Mucosa of descending colon (tissue), 3 donors: ENCODE measurements at regions not wholly inside any gene's neighbourhood (a gene's known extent, or its start where the extent isn't known, plus 50 kb on each side); places are given as distances from the start of the nearest gene placed in this dataset.

Source experiments
- ATAC-seq: fragments of 200-7000 bp; cut with Tn5 transposase; one replicate; pipeline ENCODE4 v1.9.1; 2020; ENCODE audit warnings: mild to moderate bottlenecking, moderate library complexity
- DNase-seq, 3 donors: peaks; one replicate each; pipeline ENCODE4 v3.0.0-alpha.2; 2020
- H3K36me3 ChIP-seq: fragments of 200-600 bp; one replicate; pipeline ENCODE4 v1.8.0; 2021; ENCODE audit warnings: low read depth, mild to moderate bottlenecking
- H3K4me1 ChIP-seq: fragments of 200-600 bp; one replicate; pipeline ENCODE4 v1.8.0; 2021; ENCODE audit warnings: low read depth, mild to moderate bottlenecking
- H3K4me3 ChIP-seq: fragments of 200-600 bp; one replicate; pipeline ENCODE4 v1.8.0; 2021; ENCODE audit warnings: mild to moderate bottlenecking
- H3K9me3 ChIP-seq: fragments of 200-600 bp; one replicate; pipeline ENCODE4 v1.8.0; 2021; ENCODE audit warnings: mild to moderate bottlenecking
- CTCF ChIP-seq: fragments of 200-600 bp; IDR thresholded peaks from one replicate; pipeline ENCODE4 v1.8.0; 2022; ENCODE audit warnings: antibody characterized with exemption, mild to moderate bottlenecking
- intact Hi-C, 2 donors: fragments of 100-400 bp; cut with DNase I in 1 of 2; cut with micrococcal nuclease in 1 of 2; formaldehyde crosslinking; loops; one replicate each; pipeline versions ENCODE4 v1.11.0 to v1.11.1; 2022; cut with DNase I, micrococcal nuclease
- donor health status: DM: no; HTN: no; CAD: no; lungs with moderate emphysema.
- donor health status: DM: no; HTN: no; CAD: no.
- donor health status: DM: no; HTN: yes; CAD: no.

- Histone ChIP-seq H3K4me3 (no peak overlapping the region), H3K9me3 (peaks cover 5% of the 10 kb centered on the region), H3K4me1 (no peaks in the 10 kb centered on the region), H3K36me3 (no peaks in the 10 kb centered on the region)
- intact Hi-C loops, result no loop called here
- ATAC-seq (no peak), DNase-seq (no peak)
- no peak for TF ChIP-seq CTCF
Observed at GRCh38 chr11:133619397-133619796, 87.1 kb upstream of the OPCML start.

- ATAC-seq (no peak), DNase-seq (no peak)
- Histone ChIP-seq H3K36me3 (no peaks in the 10 kb centered on the region), H3K4me1 (no peaks in the 10 kb centered on the region), H3K9me3 (peaks cover 5% of the 10 kb centered on the region), H3K4me3 (no peak overlapping the region)
- no peak for TF ChIP-seq CTCF
- intact Hi-C loops, result no loop called here
Observed at GRCh38 chr11:133618544-133618943, 86.2 kb upstream of the OPCML start.

- peaks cover 14% of the 10 kb centered on the region for H3K9me3 ChIP-seq
- H3K4me1 ChIP-seq, result no peaks in the 10 kb centered on the region
- intact Hi-C loops, result no loop called here
- DNase-seq (no peak), ATAC-seq (no peak)
- no peak overlapping the region for H3K4me3 ChIP-seq
- TF ChIP-seq CTCF, result no peak
- no peaks in the 10 kb centered on the region for H3K36me3 ChIP-seq
Observed at GRCh38 chr11:133608496-133608895, 76.2 kb upstream of the OPCML start.

- H3K4me3 ChIP-seq, result no peak overlapping the region
- H3K4me1 ChIP-seq, result no peaks in the 10 kb centered on the region
- no peak for TF ChIP-seq CTCF
- H3K9me3 ChIP-seq, result peaks cover 3% of the 10 kb centered on the region
- no peaks in the 10 kb centered on the region for H3K36me3 ChIP-seq
- intact Hi-C loops, result no loop called here
- ATAC-seq, result no peak
- DNase-seq, result no peak
Observed at GRCh38 chr11:133606124-133606523, 73.8 kb upstream of the OPCML start.

- no peak for TF ChIP-seq CTCF
- no peaks in the 10 kb centered on the region for H3K9me3 ChIP-seq
Observed at GRCh38 chr11:133605482-133605881, 73.2 kb upstream of the OPCML start.

GRCh38 chr11:133601641-133602040 is 69.3 kb upstream of the OPCML start:
- Histone ChIP-seq H3K9me3 (no peaks in the 10 kb centered on the region), H3K36me3 (no peaks in the 10 kb centered on the region), H3K4me1 (no peaks in the 10 kb centered on the region), H3K4me3 (no peak overlapping the region)
- no peak for ATAC-seq
- TF ChIP-seq CTCF, result no peak
- DNase-seq, result no peak
- intact Hi-C loops, result no loop called here

More at GRCh38 chr11:133605482-133605881, 73.2 kb upstream of the OPCML start:
- intact Hi-C loops, result no loop called here
- Histone ChIP-seq H3K36me3 (no peaks in the 10 kb centered on the region), H3K4me1 (no peaks in the 10 kb centered on the region), H3K4me3 (no peak overlapping the region)
- no peak for DNase-seq
- ATAC-seq, result no peak
